ENCODE measurements at regions not wholly inside any gene's neighbourhood (a gene's known extent, or its start where the extent isn't known, plus 50 kb on each side); places are given as distances from the start of the nearest gene placed in this dataset.

GRCh38 chr10:28744069-28744768 lies 66.9 kb downstream of the BAMBI start:
- no peak overlapping the region for H3K4me3 ChIP-seq (ENCODE audit: low read depth, low read length)
- in situ Hi-C loops (cut with HindIII; ENCODE audit: low sequenced_read_pairs) = no loop called here
- no peak for DNase-seq (ENCODE audit: low read depth, low spot score)
- TF ChIP-seq CTCF (IDR thresholded peaks at IDR 0.05; ENCODE audit: low read depth, low read length) = no peak

GRCh38 chr10:28754930-28755718 lies 77.8 kb downstream of the BAMBI start:
- H3K4me3 ChIP-seq (ENCODE audit: low read depth, low read length) = no peak overlapping the region
- TF ChIP-seq CTCF (IDR thresholded peaks at IDR 0.05; ENCODE audit: low read depth, low read length) = no peak
- in situ Hi-C loops (cut with HindIII; ENCODE audit: low sequenced_read_pairs) = no loop called here
- no peak for DNase-seq (ENCODE audit: low read depth, low spot score)

GRCh38 chr10:28761084-28761846 lies 83.9 kb downstream of the BAMBI start:
- no peak for DNase-seq (ENCODE audit: low read depth, low spot score)
- TF ChIP-seq CTCF (IDR thresholded peaks at IDR 0.05; ENCODE audit: low read depth, low read length) = no peak
- H3K4me3 ChIP-seq (ENCODE audit: low read depth, low read length) = no peak overlapping the region
- in situ Hi-C loops (cut with HindIII; ENCODE audit: low sequenced_read_pairs) = no loop called here

- TF ChIP-seq CTCF (IDR thresholded peaks at IDR 0.05; ENCODE audit: low read depth, low read length) = no peak
- in situ Hi-C loops (cut with HindIII; ENCODE audit: low sequenced_read_pairs) = no loop called here
- no peak overlapping the region for H3K4me3 ChIP-seq (ENCODE audit: low read depth, low read length)
- DNase-seq (ENCODE audit: low read depth, low spot score) = no peak
Measured at GRCh38 chr10:28763471-28764170, 86.3 kb downstream of the BAMBI start.

GRCh38 chr10:28765641-28766040 lies 88.3 kb downstream of the BAMBI start:
- H3K4me3 ChIP-seq (ENCODE audit: low read depth, low read length) = no peak overlapping the region
- in situ Hi-C loops (cut with HindIII; ENCODE audit: low sequenced_read_pairs) = no loop called here
- no peak for DNase-seq (ENCODE audit: low read depth, low spot score)
- TF ChIP-seq CTCF (IDR thresholded peaks at IDR 0.05; ENCODE audit: low read depth, low read length) = no peak

- no peak for DNase-seq (ENCODE audit: low read depth, low spot score)
- no peak for TF ChIP-seq CTCF (IDR thresholded peaks at IDR 0.05; ENCODE audit: low read depth, low read length)
- no peak overlapping the region for H3K4me3 ChIP-seq (ENCODE audit: low read depth, low read length)
- in situ Hi-C loops (cut with HindIII; ENCODE audit: low sequenced_read_pairs) = no loop called here
Measured at GRCh38 chr10:28768227-28768626, 90.9 kb downstream of the BAMBI start.
